HG03175 (cell line): ENCODE measurements at regions not wholly inside any gene's neighbourhood (a gene's known extent, or its start where the extent isn't known, plus 50 kb on each side); places are given as distances from the start of the nearest gene placed in this dataset.

Experiments used
- ATAC-seq: cut with Tn5 transposase; IDR thresholded peaks from one replicate; pipeline ENCODE4 v1.9.1; 2021; ENCODE audit warnings: mild to moderate bottlenecking, moderate library complexity; ENCODE audit not compliant: unreplicated experiment

DNA sequence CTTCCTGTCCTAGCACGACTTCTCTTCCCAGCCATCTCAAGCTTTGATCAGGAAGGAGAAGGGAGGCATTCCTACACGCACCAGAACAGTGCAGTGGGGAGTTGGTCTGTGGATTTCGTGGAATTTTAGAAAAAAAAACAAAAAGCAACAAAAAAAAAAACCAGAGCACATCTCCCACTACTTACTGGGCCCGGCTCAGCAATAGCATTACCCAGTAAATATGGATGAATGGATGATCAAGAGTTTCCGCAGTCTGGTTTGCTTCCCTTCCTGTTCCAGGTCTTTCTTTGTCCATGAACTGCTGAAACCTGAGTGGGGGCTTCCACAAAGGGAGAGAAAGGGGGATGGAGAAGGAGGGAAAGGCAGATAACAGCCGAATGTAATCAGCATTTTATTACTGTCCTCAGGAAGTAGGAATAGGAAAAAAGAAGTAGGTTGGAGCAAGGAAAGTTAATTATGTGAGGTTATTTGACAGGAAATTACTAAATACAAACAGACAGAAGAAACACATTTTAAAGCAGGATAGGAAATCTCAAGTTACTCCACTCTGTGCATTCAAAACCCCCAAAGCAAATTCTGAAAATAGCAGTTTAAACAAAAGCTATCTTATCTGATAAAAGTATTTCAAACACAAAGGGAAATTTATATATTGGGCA lies 349.0 kb downstream of the PRL start:
- no peak for ATAC-seq

- no peak for ATAC-seq
Observed at GRCh38 chr6:21949211-21949801, 347.5 kb downstream of the PRL start.

GRCh38 chr6:21952367-21952766 lies 344.5 kb downstream of the PRL start:
- ATAC-seq: no peak

GRCh38 chr6:21953831-21954801 lies 342.7 kb downstream of the PRL start:
- ATAC-seq: no peak

GRCh38 chr6:21955053-21955595 lies 341.7 kb downstream of the PRL start:
- no peak for ATAC-seq

GRCh38 chr6:21955951-21956350 lies 340.9 kb downstream of the PRL start:
- no peak for ATAC-seq

GRCh38 chr6:21958428-21958827 lies 338.4 kb downstream of the PRL start:
- ATAC-seq: no peak

- ATAC-seq: no peak
Observed at GRCh38 chr6:21961226-21961625, 335.6 kb downstream of the PRL start.

DNA sequence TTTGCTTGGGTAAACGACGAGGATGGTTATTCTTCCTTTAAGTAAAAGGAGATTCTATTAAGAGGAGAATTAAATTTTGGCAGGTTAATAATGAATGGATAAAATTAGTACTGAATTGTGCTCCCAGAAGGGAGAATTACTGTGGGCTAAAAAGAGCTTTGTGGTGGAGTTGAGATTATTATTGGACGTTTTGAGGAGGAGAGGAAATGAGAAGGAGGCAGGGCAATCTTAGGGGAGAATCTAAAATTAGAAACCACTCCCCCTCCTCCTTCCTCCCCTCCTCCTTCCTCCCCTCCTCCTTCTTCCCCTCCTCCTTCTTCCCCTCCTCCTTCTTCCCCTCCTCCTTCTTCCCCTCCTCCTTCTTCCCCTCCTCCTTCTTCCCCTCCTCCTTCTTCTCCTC lies 331.8 kb downstream of the PRL start:
- ATAC-seq: no peak

- ATAC-seq: no peak
Observed at GRCh38 chr6:21965953-21966539, 330.8 kb downstream of the PRL start.

GRCh38 chr6:21967056-21967974 lies 329.5 kb downstream of the PRL start:
- no peak for ATAC-seq

DNA sequence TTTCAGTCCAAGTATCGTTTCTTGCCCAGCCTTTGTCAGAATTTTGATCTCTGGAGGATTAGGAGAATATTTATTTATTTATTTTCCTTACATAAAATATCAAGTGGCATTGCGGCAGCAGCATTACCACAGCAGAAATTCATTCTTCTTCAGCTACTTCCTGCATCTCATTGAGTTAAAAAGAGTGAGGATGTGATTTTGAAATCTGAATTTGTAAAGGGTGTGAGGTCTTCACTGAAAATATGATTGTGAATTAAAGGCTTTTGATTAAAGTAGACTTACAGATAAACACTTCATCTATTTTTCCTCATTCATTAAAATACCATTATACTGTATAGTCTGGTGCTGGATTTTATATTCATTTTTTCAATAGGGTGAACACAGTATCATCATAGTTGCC lies 328.4 kb downstream of the PRL start:
- no peak for ATAC-seq

DNA sequence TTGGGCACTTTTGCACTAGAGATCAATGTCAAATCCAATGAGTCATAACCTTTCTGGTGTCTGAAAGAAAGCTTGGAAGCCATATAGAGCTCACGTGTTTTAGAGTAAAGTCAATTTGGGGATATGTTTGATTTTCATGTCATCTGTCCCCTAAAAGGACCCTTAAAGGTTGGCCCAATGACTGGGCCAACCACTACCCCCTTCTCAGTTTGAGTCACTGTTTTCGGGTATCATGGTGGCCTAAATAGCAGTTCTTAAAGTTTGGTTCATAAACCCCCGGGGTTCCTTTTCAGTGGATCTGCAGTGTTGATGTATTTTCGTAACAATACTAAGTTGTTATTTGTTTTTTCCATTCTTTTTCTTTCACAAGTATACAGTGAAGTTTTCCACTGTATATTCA lies 327.6 kb downstream of the PRL start:
- no peak for ATAC-seq

GRCh38 chr6:21970569-21971300 lies 326.1 kb downstream of the PRL start:
- ATAC-seq: no peak

- no peak for ATAC-seq
Observed at GRCh38 chr6:21971541-21971940, 325.3 kb downstream of the PRL start.

- ATAC-seq: no peak
Observed at GRCh38 chr6:21972516-21972915, 324.3 kb downstream of the PRL start.

- no peak for ATAC-seq
Observed at GRCh38 chr6:21977346-21977745, 319.5 kb downstream of the PRL start.

DNA sequence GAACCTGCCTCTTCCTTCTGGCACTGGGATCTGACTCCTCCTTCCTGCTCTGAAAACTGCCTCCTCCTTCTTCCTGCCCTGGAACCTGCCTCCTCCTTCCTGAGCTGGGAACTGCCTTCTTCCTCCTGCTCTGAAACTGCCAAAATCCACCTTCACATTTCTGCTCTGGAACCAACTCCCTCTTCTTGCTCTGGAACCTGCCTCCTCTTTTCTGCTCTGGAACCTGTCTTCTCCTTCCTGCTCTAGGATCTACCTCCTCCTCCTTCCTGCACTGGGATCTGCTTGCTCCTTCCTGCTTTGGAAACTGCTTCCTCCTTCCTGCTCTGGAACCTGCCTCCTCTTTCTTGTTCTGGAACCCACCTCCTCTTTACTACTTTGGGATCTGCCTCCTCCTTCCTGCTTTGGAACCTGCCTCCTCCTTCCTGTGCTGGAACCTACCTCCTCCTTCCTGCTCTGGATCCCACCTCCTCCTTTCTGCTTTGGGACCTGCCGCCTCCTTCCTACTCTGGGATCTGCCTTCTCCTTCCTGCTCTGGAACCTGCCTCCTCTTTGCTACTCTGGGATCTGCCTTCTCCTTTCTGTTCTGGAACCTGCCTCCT lies 315.5 kb downstream of the PRL start:
- no peak for ATAC-seq

DNA sequence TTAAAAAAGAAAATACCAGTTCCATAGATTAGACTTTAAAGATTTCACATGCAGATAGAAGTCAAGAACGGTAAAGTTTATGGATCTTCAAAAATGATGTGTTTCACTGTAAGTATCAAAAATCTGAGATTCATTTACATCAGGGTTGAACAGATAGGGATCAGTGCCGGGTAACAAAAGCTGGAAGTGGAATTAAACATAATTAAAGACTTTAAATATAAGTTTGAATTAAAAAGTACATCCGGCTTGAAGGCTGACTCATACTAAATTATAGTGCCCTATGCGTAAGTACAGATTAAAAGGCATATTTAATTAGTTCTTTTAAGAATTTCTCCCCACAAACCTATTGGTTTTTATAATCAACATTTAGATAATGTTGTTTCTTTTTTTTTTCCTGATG lies 312.7 kb downstream of the PRL start:
- no peak for ATAC-seq
